Epidermal melanocyte (primary cell): ENCODE measurements at regions not wholly inside any gene's neighbourhood (a gene's known extent, or its start where the extent isn't known, plus 50 kb on each side); places are given as distances from the start of the nearest gene placed in this dataset.
"Not testable (repeated sequence)": the region's sequence is repeated elsewhere in the genome, so short reads cannot be mapped to it uniquely, and the experiment has no call there.

Source experiments
- DNase-seq: peaks from one replicate; pipeline ENCODE4 v3.0.0; 2011; ENCODE audit warnings: low spot score; ENCODE audit not compliant: insufficient read length

- DNase-seq = not testable (repeated sequence)
These were observed 847.6 kb downstream of the TTLL7 start for GRCh38 chr1:83151167-83151898.

GRCh38 chr1:83150479-83150878, 848.5 kb downstream of the TTLL7 start:
- DNase-seq = not testable (repeated sequence)

GRCh38 chr1:83145820-83146219, 853.1 kb downstream of the TTLL7 start:
- DNase-seq = not testable (repeated sequence)

GRCh38 chr1:83142802-83143201, 856.1 kb downstream of the TTLL7 start:
- not testable (repeated sequence) for DNase-seq

- DNase-seq = not testable (repeated sequence)
These were observed 863.3 kb downstream of the TTLL7 start for GRCh38 chr1:83135524-83136157.

GRCh38 chr1:83134322-83135014, 864.5 kb downstream of the TTLL7 start:
- not testable (repeated sequence) for DNase-seq

GRCh38 chr1:83131692-83131955, 867.3 kb downstream of the TTLL7 start:
- DNase-seq = no peak

- no peak for DNase-seq
These were observed 867.8 kb downstream of the TTLL7 start for GRCh38 chr1:83130886-83131691.

- no peak for DNase-seq
These were observed 869.8 kb downstream of the TTLL7 start for GRCh38 chr1:83129107-83129506.

- no peak for DNase-seq
These were observed 873.5 kb downstream of the TTLL7 start for GRCh38 chr1:83125456-83125855.

- no peak for DNase-seq
These were observed 875.9 kb downstream of the TTLL7 start for GRCh38 chr1:83123019-83123418.

- DNase-seq = no peak
These were observed 880.5 kb downstream of the TTLL7 start for GRCh38 chr1:83118472-83118871.

- DNase-seq = not testable (repeated sequence)
These were observed 881.9 kb downstream of the TTLL7 start for GRCh38 chr1:83117030-83117429.

GRCh38 chr1:83115785-83116184, 883.1 kb downstream of the TTLL7 start:
- DNase-seq = no peak

- DNase-seq = no peak
These were observed 884.6 kb downstream of the TTLL7 start for GRCh38 chr1:83114136-83114834.

- DNase-seq = no peak
These were observed 885.3 kb downstream of the TTLL7 start for GRCh38 chr1:83113652-83114051.

- DNase-seq = no peak
These were observed 886.6 kb downstream of the TTLL7 start for GRCh38 chr1:83112248-83112885.

- no peak for DNase-seq
These were observed 888.8 kb downstream of the TTLL7 start for GRCh38 chr1:83110156-83110555.

- no peak for DNase-seq
These were observed 889.2 kb downstream of the TTLL7 start for GRCh38 chr1:83109692-83110091.

- DNase-seq = no peak
These were observed 894.4 kb downstream of the TTLL7 start for GRCh38 chr1:83104558-83104957.

GRCh38 chr1:83103341-83103740, 895.6 kb downstream of the TTLL7 start:
- no peak for DNase-seq
